Endothelial cell of umbilical vein (primary cell): ENCODE measurements at regions not wholly inside any gene's neighbourhood (a gene's known extent, or its start where the extent isn't known, plus 50 kb on each side); places are given as distances from the start of the nearest gene placed in this dataset.

ENCODE experiments used
- MYC ChIP-seq: IDR thresholded peaks from one replicate; pipeline ENCODE4 v1.6.1; 2011; ENCODE audit warnings: mild to moderate bottlenecking, low read depth, low read length
- POLR2A ChIP-seq: IDR thresholded peaks from 2 replicates; pipeline ENCODE4 v1.6.1; 2012; ENCODE audit warnings: low read depth, mild to moderate bottlenecking, control low read depth, low read length
- POLR2AphosphoS5 ChIP-seq: IDR thresholded peaks from 2 replicates; pipeline ENCODE4 v1.6.1; 2012; ENCODE audit warnings: low read depth, mild to moderate bottlenecking, control low read depth, low read length, moderate library complexity; ENCODE audit not compliant: insufficient read depth
- TF ChIP-seq, protein P1 (sequence below), 2 donors: IDR thresholded peaks; 1 replicate in 1 of 2; 2 replicates in 1 of 2; pipeline ENCODE4 v1.5.1; 2011; ENCODE audit warnings: low read length in 2 of 2, mild to moderate bottlenecking in 2 of 2, moderate library complexity in 2 of 2, control low read depth in 1 of 2, inconsistent platforms in 1 of 2, low read depth in 1 of 2; ENCODE audit not compliant: insufficient read depth in 1 of 2; ENCODE audit errors: extremely low read depth in 1 of 2

DNA sequence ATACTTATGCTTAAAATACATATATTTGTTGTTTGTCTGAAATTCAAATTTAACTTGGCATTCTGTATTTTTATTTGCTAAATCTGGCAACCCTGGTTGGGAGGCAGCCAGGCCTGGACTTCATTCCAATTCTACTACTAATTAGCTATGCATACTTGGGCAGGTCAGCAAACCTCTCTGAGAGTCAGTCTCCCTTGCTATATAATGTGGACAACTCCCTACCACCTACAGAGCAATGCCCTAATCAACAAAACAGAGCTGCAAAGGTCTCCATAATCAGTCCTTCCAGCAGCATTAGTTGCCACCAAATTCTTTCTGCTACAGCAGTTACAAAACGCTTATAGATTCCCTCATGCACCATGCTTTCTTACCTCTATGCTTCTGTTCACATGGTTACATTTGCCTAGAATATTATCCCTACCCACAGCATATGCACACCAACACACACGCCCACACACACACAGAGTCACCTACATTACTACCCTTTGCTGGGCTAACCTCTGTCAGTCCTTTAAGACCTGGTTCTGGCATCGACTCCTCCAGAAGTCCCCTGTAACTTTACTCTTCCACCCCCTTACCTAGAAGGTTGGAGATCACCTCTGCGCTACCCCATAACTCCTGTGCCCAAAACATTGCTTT lies 188.7 kb downstream of the FGFR2 start:
- TF ChIP-seq POLR2A (no peak), MYC (no peak), POLR2AphosphoS5 (no peak)
- TF ChIP-seq, protein P1, sequence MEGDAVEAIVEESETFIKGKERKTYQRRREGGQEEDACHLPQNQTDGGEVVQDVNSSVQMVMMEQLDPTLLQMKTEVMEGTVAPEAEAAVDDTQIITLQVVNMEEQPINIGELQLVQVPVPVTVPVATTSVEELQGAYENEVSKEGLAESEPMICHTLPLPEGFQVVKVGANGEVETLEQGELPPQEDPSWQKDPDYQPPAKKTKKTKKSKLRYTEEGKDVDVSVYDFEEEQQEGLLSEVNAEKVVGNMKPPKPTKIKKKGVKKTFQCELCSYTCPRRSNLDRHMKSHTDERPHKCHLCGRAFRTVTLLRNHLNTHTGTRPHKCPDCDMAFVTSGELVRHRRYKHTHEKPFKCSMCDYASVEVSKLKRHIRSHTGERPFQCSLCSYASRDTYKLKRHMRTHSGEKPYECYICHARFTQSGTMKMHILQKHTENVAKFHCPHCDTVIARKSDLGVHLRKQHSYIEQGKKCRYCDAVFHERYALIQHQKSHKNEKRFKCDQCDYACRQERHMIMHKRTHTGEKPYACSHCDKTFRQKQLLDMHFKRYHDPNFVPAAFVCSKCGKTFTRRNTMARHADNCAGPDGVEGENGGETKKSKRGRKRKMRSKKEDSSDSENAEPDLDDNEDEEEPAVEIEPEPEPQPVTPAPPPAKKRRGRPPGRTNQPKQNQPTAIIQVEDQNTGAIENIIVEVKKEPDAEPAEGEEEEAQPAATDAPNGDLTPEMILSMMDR (IDR thresholded peaks at IDR 0.05; ENCODE audit: extremely low read depth in 1 of 2, insufficient read depth in 1 of 2, low read depth in 1 of 2, low read length in 2 of 2) = no peak
